Smooth muscle cell (in vitro differentiated cells): ENCODE measurements at regions not wholly inside any gene's neighbourhood (a gene's known extent, or its start where the extent isn't known, plus 50 kb on each side); places are given as distances from the start of the nearest gene placed in this dataset.

Experiments
- DNase-seq: peaks from one replicate; lab custom pipeline; 2025; ENCODE audit not compliant: unreplicated experiment; lab: John Stamatoyannopoulos, UW
- H2AFZ ChIP-seq: fragments of 200-600 bp; sonication (generic); 2 replicates; pipeline ENCODE4 v1.6.0; 2016; ENCODE audit warnings: antibody characterized with exemption, low read depth, mild to moderate bottlenecking
- H3F3A ChIP-seq: fragments of 200-600 bp; sonication (generic); 2 replicates; pipeline ENCODE4 v1.6.0; 2017; ENCODE audit warnings: antibody characterized with exemption, low read depth
- H3K27ac ChIP-seq: fragments of 200-600 bp; sonication (generic); 2 replicates; pipeline ENCODE4 v1.5.1; 2016; ENCODE audit warnings: low read depth, mild to moderate bottlenecking
- H3K27me3 ChIP-seq: fragments of 200-600 bp; sonication (generic); 2 replicates; pipeline ENCODE4 v1.6.1; 2016; ENCODE audit warnings: low read depth, mild to moderate bottlenecking
- H3K36me3 ChIP-seq: fragments of 200-600 bp; sonication (generic); 2 replicates; pipeline ENCODE4 v1.5.1; 2016; ENCODE audit warnings: low read depth
- H3K4me1 ChIP-seq: fragments of 200-600 bp; sonication (generic); 2 replicates; pipeline ENCODE4 v1.5.1; 2016; ENCODE audit warnings: low read depth
- H3K4me2 ChIP-seq: fragments of 200-600 bp; sonication (generic); 2 replicates; pipeline ENCODE4 v1.6.0; 2016; ENCODE audit warnings: mild to moderate bottlenecking
- H3K4me3 ChIP-seq: fragments of 200-600 bp; sonication (generic); 2 replicates; pipeline ENCODE4 v1.5.1; 2016; ENCODE audit warnings: mild to moderate bottlenecking
- H3K79me2 ChIP-seq: fragments of 200-600 bp; sonication (generic); 2 replicates; pipeline ENCODE4 v1.6.0; 2016; ENCODE audit warnings: low read depth, mild to moderate bottlenecking
- H3K9ac ChIP-seq: fragments of 200-600 bp; sonication (generic); 2 replicates; pipeline ENCODE4 v1.6.0; 2016; ENCODE audit warnings: low read depth
- H3K9me3 ChIP-seq: fragments of 200-600 bp; sonication (generic); replicated peaks from 2 replicates; pipeline ENCODE4 v1.5.1; 2016; ENCODE audit warnings: low read depth
- H4K20me1 ChIP-seq: fragments of 200-600 bp; sonication (generic); 2 replicates; pipeline ENCODE4 v1.6.0; 2016; ENCODE audit warnings: low read depth
- CTCF ChIP-seq: fragments of 200-600 bp; sonication (generic); IDR thresholded peaks from 2 replicates; pipeline ENCODE4 v1.5.1; 2017; ENCODE audit warnings: borderline replicate concordance, mild to moderate bottlenecking, antibody characterized with exemption; ENCODE audit not compliant: insufficient read depth, poor library complexity, severe bottlenecking
- WGBS: methylation state at CpG from one replicate; pipeline ENCODE4 v1.1.7; 2016; ENCODE audit warnings: low lambda C conversion rate; 5-methylcytosine and 5-hydroxymethylcytosine counted together

- H3K4me3 ChIP-seq: no peak overlapping the region
- peaks cover 14% of the 10 kb centered on the region for H3K4me1 ChIP-seq
- H3K36me3 ChIP-seq: no peaks in the 10 kb centered on the region
- TF ChIP-seq CTCF: no peak
- H3K4me2 ChIP-seq: peak overlapping the region; percentile 75
- H2AFZ ChIP-seq: no peak overlapping the region
- no peaks in the 10 kb centered on the region for H3K27me3 ChIP-seq
- H3K9me3 ChIP-seq: no peaks in the 10 kb centered on the region
- H4K20me1 ChIP-seq: no peaks in the 10 kb centered on the region
- under 1% methylated on average over 5 of the region's 5 CpGs for WGBS
- DNase-seq: peak; percentile 23
- H3K27ac ChIP-seq: peak overlapping the region; percentile 94
- no peaks in the 10 kb centered on the region for H3K79me2 ChIP-seq
- H3F3A ChIP-seq: peaks cover 23% of the 10 kb centered on the region
- H3K9ac ChIP-seq: peak overlapping the region; percentile 78
Observed at GRCh38 chr17:72407336-72407909, 286.6 kb downstream of the SOX9 start.

- Histone ChIP-seq H3K27me3 (no peaks in the 10 kb centered on the region), H3K4me1 (peaks cover 14% of the 10 kb centered on the region), H3K4me2 (peak overlapping the region; percentile 75), H3K27ac (peak overlapping the region; percentile 94), H2AFZ (no peak overlapping the region), H4K20me1 (no peaks in the 10 kb centered on the region), H3K36me3 (no peaks in the 10 kb centered on the region), H3K9ac (peak overlapping the region; percentile 78), H3K4me3 (no peak overlapping the region), H3F3A (peaks cover 23% of the 10 kb centered on the region), H3K9me3 (no peaks in the 10 kb centered on the region), H3K79me2 (no peaks in the 10 kb centered on the region)
- TF ChIP-seq CTCF: no peak
- no peak for DNase-seq
- 90% methylated on average over 4 of the region's 4 CpGs for WGBS
Observed at GRCh38 chr17:72407931-72408330, 287.1 kb downstream of the SOX9 start.

GRCh38 chr17:72408641-72409040 lies 287.8 kb downstream of the SOX9 start:
- H3K4me2 ChIP-seq: no peak overlapping the region
- no peaks in the 10 kb centered on the region for H3K36me3 ChIP-seq
- 92% methylated on average over 5 of the region's 5 CpGs for WGBS
- no peak for DNase-seq
- H3K9ac ChIP-seq: peak overlapping the region; percentile 78
- no peak for TF ChIP-seq CTCF
- no peak overlapping the region for H3K4me3 ChIP-seq
- H3K27me3 ChIP-seq: no peaks in the 10 kb centered on the region
- peaks cover 18% of the 10 kb centered on the region for H3F3A ChIP-seq
- H3K27ac ChIP-seq: peak overlapping the region; percentile 94
- H2AFZ ChIP-seq: no peak overlapping the region
- H4K20me1 ChIP-seq: no peaks in the 10 kb centered on the region
- peaks cover 14% of the 10 kb centered on the region for H3K4me1 ChIP-seq
- no peaks in the 10 kb centered on the region for H3K79me2 ChIP-seq
- no peaks in the 10 kb centered on the region for H3K9me3 ChIP-seq

GRCh38 chr17:72409405-72410002 lies 288.7 kb downstream of the SOX9 start:
- no peak overlapping the region for H3K27ac ChIP-seq
- no peak overlapping the region for H3K9ac ChIP-seq
- TF ChIP-seq CTCF: no peak
- no peak overlapping the region for H3K4me3 ChIP-seq
- no peaks in the 10 kb centered on the region for H3K79me2 ChIP-seq
- no peak overlapping the region for H2AFZ ChIP-seq
- H3K4me1 ChIP-seq: peaks cover 9% of the 10 kb centered on the region
- H3K36me3 ChIP-seq: no peaks in the 10 kb centered on the region
- DNase-seq: no peak
- no peaks in the 10 kb centered on the region for H3K27me3 ChIP-seq
- no peaks in the 10 kb centered on the region for H4K20me1 ChIP-seq
- 93% methylated on average over 2 of the region's 2 CpGs for WGBS
- no peak overlapping the region for H3K4me2 ChIP-seq
- peaks cover 11% of the 10 kb centered on the region for H3F3A ChIP-seq
- H3K9me3 ChIP-seq: no peaks in the 10 kb centered on the region
